Mammary epithelial cell (primary cell): ENCODE measurements at regions not wholly inside any gene's neighbourhood (a gene's known extent, or its start where the extent isn't known, plus 50 kb on each side); places are given as distances from the start of the nearest gene placed in this dataset.

Experiments used
- EZH2 ChIP-seq: IDR thresholded peaks from 2 replicates; pipeline ENCODE4 v1.6.1; 2012; ENCODE audit warnings: low read length, inconsistent platforms, borderline replicate concordance
- TF ChIP-seq, protein P1 (sequence below), 2 donors: IDR thresholded peaks in 1 of 2; conservative IDR thresholded peaks in 1 of 2; 2 replicates each; pipeline ENCODE4 v1.5.1; 2011 to 2012; ENCODE audit warnings: inconsistent platforms in 2 of 2, low read length in 2 of 2, mild to moderate bottlenecking in 2 of 2, control low read depth in 1 of 2, low read depth in 1 of 2; ENCODE audit not compliant: insufficient read depth in 1 of 2; ENCODE audit errors: extremely low read depth in 1 of 2

- TF ChIP-seq, protein P1, sequence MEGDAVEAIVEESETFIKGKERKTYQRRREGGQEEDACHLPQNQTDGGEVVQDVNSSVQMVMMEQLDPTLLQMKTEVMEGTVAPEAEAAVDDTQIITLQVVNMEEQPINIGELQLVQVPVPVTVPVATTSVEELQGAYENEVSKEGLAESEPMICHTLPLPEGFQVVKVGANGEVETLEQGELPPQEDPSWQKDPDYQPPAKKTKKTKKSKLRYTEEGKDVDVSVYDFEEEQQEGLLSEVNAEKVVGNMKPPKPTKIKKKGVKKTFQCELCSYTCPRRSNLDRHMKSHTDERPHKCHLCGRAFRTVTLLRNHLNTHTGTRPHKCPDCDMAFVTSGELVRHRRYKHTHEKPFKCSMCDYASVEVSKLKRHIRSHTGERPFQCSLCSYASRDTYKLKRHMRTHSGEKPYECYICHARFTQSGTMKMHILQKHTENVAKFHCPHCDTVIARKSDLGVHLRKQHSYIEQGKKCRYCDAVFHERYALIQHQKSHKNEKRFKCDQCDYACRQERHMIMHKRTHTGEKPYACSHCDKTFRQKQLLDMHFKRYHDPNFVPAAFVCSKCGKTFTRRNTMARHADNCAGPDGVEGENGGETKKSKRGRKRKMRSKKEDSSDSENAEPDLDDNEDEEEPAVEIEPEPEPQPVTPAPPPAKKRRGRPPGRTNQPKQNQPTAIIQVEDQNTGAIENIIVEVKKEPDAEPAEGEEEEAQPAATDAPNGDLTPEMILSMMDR (conservative IDR thresholded peaks at IDR 0.05 in 1 of 2, IDR thresholded peaks at IDR 0.05 in 1 of 2; ENCODE audit: extremely low read depth in 1 of 2, insufficient read depth in 1 of 2, low read depth in 1 of 2, low read length in 2 of 2) = no peak
- TF ChIP-seq EZH2 = no peak
Observed at GRCh38 chr6:105874835-105875626, 211.1 kb upstream of the PRDM1 start.
